ENCODE measurements at regions not wholly inside any gene's neighbourhood (a gene's known extent, or its start where the extent isn't known, plus 50 kb on each side); places are given as distances from the start of the nearest gene placed in this dataset.

DNA sequence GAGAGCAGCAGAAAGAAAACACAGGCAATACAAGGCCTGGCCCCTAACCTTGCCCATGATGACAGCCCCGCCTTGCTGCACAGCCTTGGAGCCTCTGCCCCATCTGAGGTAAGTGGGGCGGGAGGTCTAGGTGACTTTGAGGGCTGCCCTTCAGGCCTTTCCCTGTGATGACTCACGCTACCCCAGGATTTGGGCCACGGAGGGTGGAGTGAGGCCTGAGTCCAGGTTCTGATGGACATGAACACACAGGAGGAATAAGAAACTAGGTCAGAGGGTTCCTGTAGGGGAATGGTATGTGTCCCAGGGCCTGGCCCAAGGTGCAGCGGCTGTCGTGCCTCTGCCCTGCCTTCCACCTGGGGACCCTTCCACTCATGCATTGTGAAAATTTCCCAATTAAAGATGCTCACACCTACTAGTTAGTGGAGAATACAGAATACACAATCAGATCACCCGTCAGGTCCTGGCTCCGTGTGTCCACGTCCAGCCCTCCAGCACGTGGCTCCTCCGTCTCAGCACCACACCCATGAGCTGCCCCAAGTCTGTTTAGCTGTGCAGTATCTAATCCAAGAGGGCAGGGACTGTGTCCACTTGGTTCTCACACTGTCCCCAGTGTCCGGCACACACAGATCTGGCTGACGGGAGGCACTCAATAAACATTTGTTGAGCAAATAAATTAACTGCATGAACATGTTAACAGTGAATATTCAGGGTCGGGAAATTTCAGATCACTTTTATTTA, 111.0 kb downstream of the CHST1 start:
- DNase-seq = no peak

DNA sequence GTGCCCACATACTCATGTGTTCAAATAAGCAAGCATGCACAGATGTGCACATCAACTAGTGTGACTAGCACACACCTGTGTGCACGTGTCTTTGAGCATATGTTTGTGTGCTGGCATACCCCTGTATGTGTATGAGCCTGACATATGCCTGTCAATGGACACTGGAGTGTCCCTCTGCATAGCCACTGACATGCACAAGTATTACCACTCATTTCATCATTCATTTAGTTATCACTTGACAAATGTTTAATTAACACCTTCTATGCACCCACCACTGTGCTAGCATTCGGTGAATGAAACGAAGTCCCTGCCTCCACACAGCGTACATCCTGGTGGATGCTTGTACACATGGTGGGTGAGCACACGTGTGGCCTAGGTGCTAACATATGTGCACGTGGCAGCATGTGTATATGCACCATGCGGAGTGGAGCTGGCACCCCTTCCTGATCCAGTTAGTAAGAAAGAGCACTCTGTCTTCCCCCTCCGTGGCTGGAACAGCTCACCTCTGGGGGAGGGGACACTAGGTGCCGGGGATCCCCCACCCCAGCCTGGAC, 112.0 kb downstream of the CHST1 start:
- no peak for DNase-seq

DNA sequence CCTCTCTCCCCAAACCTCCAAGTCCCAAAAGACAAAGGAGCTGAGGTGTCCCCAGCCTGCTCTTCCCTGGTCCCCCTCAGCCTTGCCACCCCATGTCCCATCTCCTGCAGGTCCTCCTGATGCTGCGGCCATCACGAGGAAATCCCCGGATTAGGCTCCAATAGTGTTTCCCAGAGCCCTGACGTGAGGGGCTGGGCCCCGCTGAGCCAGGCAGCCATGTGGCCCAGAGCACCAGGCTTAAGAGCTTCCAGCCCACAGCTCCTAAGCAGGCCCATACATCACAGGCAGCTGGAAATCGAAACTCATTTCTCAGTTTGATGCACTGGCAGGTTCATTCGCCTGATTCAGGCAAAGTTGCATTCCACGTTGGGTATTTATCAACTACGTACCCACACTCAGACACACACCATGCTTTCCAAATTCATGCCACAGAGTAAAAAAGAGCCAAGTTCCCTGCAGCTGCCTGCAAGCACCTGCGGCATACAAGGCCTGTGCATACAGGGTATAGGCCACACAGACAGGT, 114.2 kb downstream of the CHST1 start:
- DNase-seq = no peak

DNA sequence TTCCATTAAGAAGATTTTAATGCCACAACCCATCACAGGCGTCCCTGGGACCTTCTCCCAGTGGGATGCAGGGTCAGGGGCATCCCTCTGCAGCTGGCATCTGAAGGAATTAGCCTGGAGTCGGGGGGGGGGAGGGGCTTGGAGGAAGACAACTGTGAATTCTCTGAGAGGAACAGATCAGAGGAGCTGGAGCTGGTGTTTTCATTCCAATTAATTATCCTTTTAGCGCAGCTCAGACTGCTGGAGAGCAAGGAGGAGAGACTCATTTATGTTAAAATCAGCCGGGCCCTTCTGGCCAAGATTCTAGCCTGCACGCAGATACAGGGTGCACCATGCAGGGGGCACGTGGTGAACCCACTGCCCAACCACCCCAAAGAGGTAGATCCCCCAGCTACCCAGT, 116.2 kb downstream of the CHST1 start:
- DNase-seq = no peak

DNA sequence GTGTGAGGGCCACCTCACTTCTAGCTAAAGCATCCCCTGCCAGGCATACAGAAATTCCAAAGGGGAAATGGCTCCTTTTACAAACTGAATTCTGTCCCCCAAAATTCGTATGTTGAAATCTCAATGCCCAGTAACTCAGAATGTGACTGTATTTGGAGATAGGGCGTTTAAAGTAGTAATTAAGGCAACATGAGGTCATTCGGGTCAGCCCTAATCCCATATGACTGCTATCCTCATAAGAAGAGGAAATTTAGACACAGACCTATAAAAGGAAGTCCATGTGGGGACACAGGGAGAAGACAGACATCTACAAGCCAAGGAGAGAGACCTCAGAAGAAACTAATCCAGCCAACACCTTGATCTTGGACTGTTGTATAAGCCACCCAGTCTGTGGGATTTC, 119.1 kb downstream of the CHST1 start:
- no peak for DNase-seq

DNA sequence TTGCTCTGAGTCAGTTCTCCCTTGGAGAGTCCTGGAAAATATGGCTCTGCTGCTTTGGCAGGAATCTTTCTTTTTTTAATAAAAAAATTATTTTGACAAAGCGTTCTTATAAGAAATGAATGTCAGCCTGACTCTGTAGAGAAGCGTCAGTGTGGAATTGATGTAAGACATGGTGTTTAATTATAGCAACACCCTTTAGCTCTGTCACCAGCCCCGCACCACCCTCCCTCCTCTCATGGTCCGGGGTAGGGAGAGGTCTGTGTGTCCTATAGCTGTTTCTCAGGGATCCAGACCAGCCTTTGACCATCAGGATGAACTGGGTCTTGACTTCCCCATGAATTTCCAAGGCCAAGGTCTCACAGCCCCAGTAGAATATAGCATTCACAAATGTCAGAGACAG, 120.6 kb downstream of the CHST1 start:
- DNase-seq = no peak

DNA sequence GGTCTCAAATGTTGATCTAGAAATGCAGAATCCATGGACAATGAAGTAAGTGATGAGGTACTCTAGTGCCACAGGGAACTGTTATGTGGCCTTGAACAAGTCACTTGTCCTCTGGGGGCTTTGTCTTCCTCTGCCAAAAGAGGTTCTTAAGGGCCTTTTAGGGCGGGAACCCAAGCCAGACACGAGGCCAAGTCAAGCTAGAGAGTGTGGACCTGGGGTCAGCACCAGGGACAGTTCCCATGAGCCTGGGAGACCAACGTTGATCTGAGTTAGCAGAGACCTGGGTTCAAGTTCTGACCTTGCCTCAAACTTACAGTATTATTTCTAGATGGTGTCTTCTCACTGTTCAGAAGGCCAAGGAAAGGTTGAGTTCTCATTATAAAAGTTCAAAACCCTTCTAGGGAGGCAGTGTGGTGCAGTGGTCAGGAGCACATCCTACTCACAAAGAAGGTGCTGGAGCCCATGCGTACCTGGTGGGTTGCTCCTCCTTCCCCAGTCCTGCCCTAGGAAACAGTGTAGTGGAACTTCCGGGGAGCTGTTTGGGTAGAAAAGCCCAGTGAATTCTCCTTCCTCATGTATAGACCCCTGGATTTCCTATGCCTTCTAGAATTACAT, 121.5 kb downstream of the CHST1 start:
- no peak for DNase-seq

DNA sequence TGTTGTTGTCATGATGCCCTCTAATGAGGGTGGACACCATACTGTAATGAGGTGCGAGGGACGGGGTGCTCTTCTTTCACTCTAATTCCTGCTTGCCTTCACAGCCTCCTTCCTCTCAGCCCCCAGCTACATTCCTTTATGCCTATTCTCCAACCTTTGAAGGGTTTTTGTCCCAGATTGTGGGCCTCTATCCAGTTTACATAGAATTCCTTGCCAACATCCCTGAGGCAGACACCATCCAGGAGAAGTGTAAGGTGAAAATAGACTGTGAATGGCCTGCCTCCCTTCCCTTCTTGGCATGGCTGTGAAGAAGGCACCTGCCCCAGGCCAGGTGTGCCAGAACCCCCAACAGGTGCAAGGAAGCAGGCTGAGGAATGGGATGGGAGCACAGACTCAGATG, 122.3 kb downstream of the CHST1 start:
- DNase-seq = no peak

DNA sequence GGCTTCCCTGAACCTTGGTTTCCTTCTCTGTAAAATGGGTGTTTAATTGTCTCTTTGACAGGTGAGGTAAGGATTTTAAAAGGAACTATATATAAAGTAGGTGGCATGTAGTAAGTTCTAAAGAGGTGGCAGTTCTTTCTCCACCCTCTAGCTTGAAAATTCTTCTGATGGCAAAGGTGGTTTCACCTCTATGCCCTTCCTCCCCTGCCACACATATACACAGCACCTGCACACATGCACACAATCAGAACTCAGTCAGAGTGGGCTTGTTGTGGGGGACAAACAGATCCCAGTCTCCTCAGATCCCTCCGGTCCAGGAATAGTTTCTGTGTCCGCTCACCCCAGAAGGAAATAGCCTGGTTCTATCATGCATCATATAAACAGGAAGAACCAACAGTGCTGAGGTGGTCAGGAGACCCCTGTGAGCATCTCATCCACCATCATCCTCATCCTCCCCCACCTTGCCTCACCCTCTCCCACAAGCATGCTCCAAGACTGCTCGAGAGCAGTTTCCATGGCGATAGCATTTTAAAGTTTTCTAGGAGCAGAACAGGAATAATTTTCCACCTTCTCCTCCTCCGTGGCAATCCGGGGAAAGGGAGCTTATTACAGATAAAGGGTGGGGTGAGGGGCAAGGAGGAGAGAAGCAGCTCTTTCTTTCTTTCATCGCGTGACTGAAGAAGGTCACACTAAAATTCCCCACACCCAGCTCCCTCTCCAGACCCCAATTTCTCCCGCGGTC, 123.6 kb downstream of the CHST1 start:
- no peak for DNase-seq

DNA sequence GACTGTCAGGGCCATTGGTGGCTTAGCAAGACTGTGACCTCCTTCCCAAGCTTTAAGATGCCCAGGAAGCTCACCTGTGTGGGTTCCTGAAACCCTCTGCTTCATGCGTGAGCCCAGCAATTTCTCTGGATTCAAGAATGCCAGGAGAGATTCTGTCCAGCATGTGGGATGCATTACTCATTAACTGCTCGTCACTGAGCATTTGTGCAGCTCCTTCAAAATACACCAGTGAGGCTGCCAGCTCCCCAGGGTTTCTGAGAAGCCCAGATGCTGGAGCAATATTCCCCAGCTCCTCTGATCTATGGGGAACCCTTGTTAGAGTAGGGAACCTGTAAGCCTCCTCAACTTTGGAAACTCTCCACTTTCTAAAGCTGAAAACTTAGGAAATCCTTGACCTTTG, 126.5 kb downstream of the CHST1 start:
- DNase-seq = no peak

DNA sequence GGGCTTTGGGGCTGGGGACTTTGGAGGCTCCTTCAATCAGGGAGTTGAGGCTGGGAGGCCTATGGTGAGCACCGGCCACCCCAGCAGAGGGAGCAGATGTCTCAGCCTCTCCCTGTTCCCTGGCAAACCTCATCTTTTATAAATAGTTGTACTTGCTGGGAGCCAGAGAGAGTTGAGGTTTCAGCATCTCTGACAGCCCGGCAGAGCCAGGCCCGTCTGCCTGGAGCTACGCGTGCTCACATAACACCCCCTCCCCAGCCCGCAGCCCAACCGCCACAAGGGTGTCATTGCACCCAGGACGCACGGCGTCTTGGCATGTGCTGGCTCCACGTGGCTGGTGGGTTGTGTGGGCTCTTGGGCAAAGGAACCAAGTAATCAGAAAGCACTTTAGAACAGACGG, 127.1 kb downstream of the CHST1 start:
- no peak for DNase-seq

DNA sequence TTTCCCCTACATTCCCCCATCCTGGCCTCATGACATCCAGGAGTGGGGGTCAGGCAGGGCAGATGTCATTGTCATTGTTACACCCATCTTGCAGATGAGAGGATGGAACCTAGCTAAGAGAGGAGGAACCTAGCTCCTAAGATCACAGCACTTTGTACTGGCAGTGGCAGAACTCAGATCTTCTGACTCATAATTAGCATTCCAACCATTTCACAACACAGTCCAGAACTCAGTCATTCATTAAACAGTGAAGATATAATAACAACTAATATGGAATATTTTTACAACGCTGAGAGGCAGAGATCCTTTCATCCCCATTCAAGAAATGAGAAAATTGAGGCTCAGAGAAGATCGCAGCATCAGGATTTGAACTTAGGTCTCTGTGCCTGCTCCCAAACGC, 127.8 kb downstream of the CHST1 start:
- no peak for DNase-seq

DNA sequence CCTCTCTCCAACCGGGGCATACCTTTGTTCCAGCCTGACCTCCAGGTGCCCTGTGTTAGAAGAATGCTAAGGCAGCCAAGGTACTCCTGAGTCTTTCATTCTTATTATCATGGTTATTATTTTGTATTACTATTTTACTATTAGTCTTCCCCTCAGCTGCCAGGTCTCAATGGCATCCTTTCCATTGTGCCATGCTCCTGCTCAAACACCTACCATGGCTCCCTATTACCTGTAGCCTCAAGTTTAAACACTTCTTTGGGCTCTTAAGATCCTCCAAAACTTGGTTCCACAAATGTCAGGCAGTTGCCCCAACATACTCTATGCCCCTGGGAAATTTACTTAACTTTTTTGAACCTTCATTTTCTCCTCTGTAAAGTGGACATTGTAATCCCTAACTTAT, 130.4 kb downstream of the CHST1 start:
- DNase-seq = no peak

DNA sequence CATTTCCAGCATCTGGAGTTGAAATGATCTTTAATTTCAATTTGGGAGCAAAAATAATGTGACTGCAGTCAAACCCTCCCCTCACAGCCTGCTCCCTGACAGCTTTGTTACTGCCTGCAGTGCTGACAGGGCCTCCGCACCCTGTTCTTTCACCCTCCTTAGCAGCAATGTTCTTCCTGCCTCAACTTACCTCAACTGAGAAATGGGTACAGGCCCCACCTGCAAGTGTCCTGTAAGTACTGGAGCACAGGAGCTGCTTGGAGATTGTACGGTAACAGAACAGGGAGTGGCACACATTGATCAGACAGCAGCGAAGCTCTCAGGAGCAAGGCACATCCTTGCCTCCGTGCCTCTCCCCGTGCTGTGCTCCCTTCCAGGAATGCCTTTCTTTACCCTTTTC, 131.3 kb downstream of the CHST1 start:
- DNase-seq = no peak

DNA sequence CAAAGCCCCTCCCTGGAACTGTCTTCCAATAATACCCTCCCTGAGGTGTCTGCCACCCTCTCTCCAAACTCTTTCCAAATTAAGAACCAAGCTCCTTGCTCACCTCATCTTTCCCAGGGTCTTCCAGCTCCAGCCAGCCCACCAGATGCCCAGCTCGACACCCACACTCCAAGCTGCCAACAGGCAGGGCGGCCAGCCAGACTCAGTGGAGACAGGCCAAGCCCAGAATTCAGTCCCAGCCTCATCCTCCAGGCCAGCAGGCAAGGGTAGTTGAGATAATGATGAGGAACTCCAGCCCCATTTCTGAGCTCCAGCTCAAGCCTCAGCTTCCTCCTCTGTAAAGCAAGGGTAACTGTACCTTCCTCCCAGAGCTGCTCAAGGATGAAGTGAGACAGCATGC, 132.9 kb downstream of the CHST1 start:
- DNase-seq = no peak

DNA sequence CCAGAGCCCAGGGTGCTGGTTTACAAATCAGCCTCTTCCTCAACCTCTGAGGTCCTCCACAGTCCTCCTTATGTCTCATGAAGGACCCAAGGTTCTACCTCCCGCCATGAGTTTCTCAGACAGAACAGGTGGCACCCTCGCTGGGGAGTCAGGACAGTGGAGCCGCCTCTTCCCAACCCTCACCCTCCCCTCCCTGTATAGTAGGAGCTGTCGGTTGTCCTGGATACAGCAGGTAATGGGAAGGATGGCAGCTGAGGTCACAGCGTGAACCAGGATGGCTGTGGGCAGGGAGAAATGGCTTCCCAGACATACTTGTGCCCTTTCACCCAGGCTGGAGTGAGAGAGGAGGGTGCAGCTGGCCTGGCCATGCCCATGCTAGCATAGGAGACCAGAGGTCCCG, 134.6 kb downstream of the CHST1 start:
- DNase-seq = no peak

DNA sequence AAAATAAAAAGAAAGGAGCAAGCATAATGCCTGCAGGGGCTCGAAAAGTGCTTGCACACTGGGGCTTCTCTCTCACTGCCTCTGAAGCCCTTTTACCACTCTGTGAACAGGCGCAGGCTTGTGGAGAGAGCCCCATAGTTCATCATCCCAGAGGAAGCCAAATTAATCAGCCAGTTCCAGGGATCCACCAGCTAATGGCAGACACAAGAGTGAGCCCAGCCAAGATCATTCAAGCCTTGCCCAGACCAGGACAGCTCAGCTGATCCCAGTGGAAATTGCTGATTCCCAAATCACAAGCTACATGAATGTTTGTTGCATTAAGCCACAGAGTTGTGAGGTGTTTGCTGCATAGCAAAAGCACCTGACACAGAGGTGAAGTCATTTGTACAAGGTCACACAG, 135.3 kb downstream of the CHST1 start:
- DNase-seq = no peak

DNA sequence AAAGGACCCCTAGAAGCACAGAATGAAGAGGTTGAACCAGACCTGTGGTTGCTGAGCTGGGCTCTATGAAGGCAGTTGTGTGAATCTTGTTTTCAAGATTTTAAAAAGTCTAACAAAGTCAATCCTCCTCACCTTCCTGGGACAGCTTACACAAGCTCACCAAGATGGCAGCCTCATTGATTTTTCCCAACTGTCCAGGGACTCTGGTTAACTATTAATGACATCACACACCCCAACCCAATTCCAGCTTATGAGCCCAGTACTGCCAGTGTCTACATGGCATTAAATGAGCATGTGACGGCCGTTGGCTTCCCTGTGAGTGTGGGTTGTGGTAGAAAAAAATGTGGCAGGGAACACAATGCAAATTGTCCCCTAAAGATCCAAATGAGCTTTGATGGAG, 137.0 kb downstream of the CHST1 start:
- DNase-seq = no peak

DNA sequence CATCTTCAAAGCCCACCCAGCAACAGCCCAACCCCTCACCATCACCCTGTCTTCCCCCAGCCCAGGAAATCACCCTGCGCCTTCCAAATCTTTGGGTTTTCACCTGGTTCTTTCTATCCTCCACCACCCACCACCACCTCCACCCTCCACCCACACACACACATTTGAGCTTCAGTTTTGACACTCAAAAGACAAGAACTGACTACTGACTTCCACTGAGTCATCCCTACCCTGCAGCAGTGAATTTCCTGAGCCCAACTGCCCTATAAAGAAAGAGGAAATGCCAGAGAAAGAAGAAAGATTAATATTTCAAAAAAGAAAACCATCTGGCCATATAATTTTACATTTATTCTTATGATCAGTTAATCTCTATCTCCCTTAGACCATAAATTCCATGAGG, 137.5 kb downstream of the CHST1 start:
- no peak for DNase-seq

DNA sequence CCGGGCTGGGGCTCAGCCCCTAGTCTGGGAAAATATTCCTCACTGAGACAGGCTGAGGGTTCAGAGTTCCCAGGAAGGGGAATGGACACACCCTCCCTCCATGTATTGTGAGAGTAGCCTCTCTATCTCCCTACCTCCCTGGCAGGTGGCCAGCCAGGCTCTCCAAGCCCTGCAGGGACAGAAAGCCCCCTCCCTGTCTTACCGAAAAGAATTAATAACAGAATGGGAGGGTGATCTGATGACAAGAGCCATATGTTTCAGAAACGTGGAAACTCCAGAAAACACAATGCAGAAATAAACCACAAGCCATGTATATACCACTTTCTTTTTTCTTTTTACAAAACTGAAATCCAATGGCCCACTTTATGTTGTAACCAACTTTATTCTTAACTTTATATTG, 140.0 kb downstream of the CHST1 start:
- DNase-seq = no peak

DNA sequence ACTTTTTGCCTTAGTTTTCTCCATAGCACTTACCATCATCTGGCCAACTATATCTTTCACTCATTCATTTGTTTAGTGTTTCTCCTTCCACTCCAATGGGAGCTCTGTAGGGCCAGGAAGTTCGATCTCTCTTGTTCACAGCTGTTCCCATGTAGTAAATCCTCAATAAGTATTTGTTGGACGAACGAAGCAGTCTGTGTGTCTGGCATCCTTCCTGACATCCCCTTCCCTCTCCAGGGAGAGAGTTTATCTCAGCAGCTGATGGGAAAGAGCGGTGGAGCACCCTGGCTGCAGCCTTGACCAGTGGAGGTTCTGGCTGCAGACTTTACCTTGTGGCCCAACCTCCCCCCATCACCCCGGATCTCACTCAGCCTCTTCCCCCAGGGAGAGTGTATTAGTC, 141.7 kb downstream of the CHST1 start:
- no peak for DNase-seq

DNA sequence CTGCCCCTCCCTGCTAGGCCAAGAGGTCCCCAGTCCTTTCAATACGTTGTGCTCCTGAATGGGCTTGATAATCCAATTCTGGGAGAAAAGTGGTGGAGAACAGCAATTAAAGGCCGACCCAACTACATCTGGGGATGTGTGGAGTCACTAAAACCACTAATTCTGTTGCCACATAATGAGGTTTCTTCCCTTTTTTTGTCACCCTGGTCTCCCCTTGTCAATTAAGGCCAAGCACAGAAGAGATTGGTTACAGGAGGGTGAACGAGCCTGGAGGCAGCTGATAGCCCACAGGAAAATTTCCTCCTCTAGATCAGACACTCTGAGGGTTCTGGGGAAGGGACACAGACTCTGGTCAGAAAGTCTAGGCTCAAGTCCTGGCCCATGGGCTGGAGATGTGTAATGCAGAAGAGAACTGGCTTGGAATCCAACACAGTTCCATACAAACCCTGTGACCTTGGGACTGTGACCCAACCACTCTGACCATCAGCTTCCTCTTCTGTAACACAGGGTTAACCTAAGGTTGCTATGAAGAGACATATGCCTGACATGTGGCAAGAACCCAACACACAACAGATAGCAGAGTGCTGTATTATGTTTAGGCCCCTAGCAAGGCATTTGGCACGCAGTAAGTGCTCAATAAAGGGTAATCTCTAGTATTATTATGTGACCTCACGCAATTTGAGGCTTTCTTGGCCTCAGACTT, 146.4 kb downstream of the CHST1 start:
- no peak for DNase-seq

DNA sequence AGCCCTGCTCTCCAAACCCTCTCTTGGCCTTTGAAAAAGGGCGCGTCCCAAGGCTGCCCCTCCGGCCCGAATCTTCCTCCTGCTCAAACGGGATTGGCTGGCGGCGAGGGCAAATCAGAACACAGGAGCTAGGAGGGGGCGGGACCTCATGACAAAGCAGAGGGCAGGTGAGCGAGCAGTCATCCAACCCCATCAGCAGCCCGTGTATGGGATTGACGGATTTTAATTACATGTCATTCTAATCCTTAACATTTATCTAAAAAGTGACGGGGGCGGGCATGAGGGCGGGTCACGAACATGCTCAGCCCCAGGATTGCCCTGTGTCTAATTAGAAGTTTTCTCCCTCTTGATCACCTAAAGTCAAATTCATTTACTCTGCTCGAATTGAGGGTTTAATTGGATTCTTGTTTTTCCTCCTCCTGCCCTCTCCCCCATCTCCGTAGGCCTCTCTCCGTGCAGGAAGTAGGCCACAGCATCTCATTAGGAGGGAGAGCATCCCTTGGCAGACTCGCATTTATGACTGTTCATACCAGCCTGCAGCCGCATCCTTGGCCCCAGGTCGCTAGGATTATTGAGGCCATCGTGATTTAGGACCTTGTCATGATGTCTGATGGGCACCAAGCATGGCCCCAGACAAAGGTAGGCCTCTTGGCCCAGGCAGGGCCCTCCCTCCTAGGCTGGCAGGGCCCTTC, 147.1 kb downstream of the CHST1 start:
- no peak for DNase-seq

Data from activated naive CD4-positive, alpha-beta T cell (primary cell).